Liver (tissue), 3 donors: ENCODE measurements at regions not wholly inside any gene's neighbourhood (a gene's known extent, or its start where the extent isn't known, plus 50 kb on each side); places are given as distances from the start of the nearest gene placed in this dataset.

ENCODE experiments used
- EGR1 ChIP-seq, 2 donors: IDR thresholded peaks; 2 replicates each; pipeline ENCODE4 v1.6.1; 2016 to 2018; ENCODE audit warnings: antibody characterized with exemption in 2 of 2, low read depth in 2 of 2
- GABPA ChIP-seq, 2 donors: IDR thresholded peaks in 1 of 2; conservative IDR thresholded peaks in 1 of 2; 2 replicates each; pipeline ENCODE4 v1.6.1; 2016; ENCODE audit warnings: antibody characterized with exemption in 2 of 2, mild to moderate bottlenecking in 1 of 2, moderate library complexity in 1 of 2
- JUND ChIP-seq, 2 donors: IDR thresholded peaks; 2 replicates each; pipeline ENCODE4 v1.6.1; 2016; ENCODE audit warnings: antibody characterized with exemption in 2 of 2
- RAD21 ChIP-seq, 2 donors: IDR thresholded peaks; 2 replicates each; pipeline ENCODE4 v1.6.1; 2016; ENCODE audit warnings: antibody characterized with exemption in 2 of 2, mild to moderate bottlenecking in 2 of 2
- SP1 ChIP-seq: IDR thresholded peaks from 2 replicates; pipeline ENCODE4 v1.6.1; 2018; ENCODE audit warnings: antibody characterized with exemption, mild to moderate bottlenecking
- TAF1 ChIP-seq: conservative IDR thresholded peaks from 2 replicates; pipeline ENCODE4 v1.6.1; 2016; ENCODE audit warnings: antibody characterized with exemption, mild to moderate bottlenecking
- TF ChIP-seq, protein P1 (sequence below): fragments of 150-350 bp; IDR thresholded peaks from 2 replicates; pipeline ENCODE4 v1.5.1; 2017; ENCODE audit warnings: improper control_type of control experiment, low read depth, low read length; ENCODE audit not compliant: missing input control
- TF ChIP-seq, protein P2 (sequence below): IDR thresholded peaks from 2 replicates; pipeline ENCODE4 v1.6.1; 2016; ENCODE audit warnings: antibody characterized with exemption
- TF ChIP-seq, protein P3 (sequence below): IDR thresholded peaks from 2 replicates; pipeline ENCODE4 v1.6.1; 2016; ENCODE audit warnings: antibody characterized with exemption
- donor health status: healthy.
- donor health status: healthy.

DNA sequence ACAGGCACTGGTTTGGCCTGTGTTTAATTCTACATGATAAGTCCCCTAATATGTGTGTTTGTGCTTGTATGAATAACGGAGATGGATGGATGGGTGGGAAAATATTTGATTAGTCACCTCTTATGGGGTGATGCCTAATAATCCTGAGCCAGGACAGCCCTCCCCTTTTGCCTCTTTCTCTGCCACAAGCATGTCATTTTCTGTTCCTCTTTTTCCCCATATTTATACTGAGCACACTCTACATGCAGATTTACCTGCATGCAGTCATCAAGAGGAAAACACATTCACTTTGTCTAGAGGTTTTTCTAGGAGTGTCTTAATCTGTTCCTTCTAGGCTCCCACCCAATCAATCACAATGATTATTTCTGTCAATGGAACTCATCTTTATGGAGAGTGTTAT, 111.6 kb upstream of the TBX20 start:
- TF ChIP-seq GABPA (IDR thresholded peaks at IDR 0.05 in 1 of 2, conservative IDR thresholded peaks at IDR 0.05 in 1 of 2) (no peak), EGR1 (IDR thresholded peaks at IDR 0.05; ENCODE audit: low read depth in 2 of 2) (no peak), RAD21 (IDR thresholded peaks at IDR 0.05) (no peak), SP1 (no peak), JUND (IDR thresholded peaks at IDR 0.05) (no peak), TAF1 (no peak)
- TF ChIP-seq, protein P1, sequence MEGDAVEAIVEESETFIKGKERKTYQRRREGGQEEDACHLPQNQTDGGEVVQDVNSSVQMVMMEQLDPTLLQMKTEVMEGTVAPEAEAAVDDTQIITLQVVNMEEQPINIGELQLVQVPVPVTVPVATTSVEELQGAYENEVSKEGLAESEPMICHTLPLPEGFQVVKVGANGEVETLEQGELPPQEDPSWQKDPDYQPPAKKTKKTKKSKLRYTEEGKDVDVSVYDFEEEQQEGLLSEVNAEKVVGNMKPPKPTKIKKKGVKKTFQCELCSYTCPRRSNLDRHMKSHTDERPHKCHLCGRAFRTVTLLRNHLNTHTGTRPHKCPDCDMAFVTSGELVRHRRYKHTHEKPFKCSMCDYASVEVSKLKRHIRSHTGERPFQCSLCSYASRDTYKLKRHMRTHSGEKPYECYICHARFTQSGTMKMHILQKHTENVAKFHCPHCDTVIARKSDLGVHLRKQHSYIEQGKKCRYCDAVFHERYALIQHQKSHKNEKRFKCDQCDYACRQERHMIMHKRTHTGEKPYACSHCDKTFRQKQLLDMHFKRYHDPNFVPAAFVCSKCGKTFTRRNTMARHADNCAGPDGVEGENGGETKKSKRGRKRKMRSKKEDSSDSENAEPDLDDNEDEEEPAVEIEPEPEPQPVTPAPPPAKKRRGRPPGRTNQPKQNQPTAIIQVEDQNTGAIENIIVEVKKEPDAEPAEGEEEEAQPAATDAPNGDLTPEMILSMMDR = no peak
- TF ChIP-seq, protein P2, sequence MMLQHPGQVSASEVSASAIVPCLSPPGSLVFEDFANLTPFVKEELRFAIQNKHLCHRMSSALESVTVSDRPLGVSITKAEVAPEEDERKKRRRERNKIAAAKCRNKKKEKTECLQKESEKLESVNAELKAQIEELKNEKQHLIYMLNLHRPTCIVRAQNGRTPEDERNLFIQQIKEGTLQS = no peak
- TF ChIP-seq, protein P3, sequence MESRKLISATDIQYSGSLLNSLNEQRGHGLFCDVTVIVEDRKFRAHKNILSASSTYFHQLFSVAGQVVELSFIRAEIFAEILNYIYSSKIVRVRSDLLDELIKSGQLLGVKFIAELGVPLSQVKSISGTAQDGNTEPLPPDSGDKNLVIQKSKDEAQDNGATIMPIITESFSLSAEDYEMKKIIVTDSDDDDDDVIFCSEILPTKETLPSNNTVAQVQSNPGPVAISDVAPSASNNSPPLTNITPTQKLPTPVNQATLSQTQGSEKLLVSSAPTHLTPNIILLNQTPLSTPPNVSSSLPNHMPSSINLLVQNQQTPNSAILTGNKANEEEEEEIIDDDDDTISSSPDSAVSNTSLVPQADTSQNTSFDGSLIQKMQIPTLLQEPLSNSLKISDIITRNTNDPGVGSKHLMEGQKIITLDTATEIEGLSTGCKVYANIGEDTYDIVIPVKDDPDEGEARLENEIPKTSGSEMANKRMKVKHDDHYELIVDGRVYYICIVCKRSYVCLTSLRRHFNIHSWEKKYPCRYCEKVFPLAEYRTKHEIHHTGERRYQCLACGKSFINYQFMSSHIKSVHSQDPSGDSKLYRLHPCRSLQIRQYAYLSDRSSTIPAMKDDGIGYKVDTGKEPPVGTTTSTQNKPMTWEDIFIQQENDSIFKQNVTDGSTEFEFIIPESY = no peak
